ENCODE measurements at regions not wholly inside any gene's neighbourhood (a gene's known extent, or its start where the extent isn't known, plus 50 kb on each side); places are given as distances from the start of the nearest gene placed in this dataset.

- TF ChIP-seq NFRKB (IDR thresholded peaks at IDR 0.05) (no peak), HDGF (IDR thresholded peaks at IDR 0.05; ENCODE audit: borderline replicate concordance) (no peak), FOXM1 (IDR thresholded peaks at IDR 0.05; ENCODE audit: borderline replicate concordance) (no peak), ZNF384 (IDR thresholded peaks at IDR 0.05) (no peak), FOXK2 (IDR thresholded peaks at IDR 0.05) (no peak), SP1 (IDR thresholded peaks at IDR 0.05) (no peak), ELF4 (IDR thresholded peaks at IDR 0.05) (no peak), SUZ12 (IDR thresholded peaks at IDR 0.05) (no peak), TARDBP (IDR thresholded peaks at IDR 0.05) (no peak), ARNT (IDR thresholded peaks at IDR 0.05) (no peak), L3MBTL2 (conservative IDR thresholded peaks at IDR 0.05) (no peak)
Observed at GRCh38 chr4:141329174-141329569, 108.5 kb downstream of the ZNF330 start.

All from HEK293T (cell line).